Omental fat pad (tissue), 3 donors: ENCODE measurements at regions not wholly inside any gene's neighbourhood (a gene's known extent, or its start where the extent isn't known, plus 50 kb on each side); places are given as distances from the start of the nearest gene placed in this dataset.

Experiments
- ATAC-seq: fragments of 150-250 bp; one replicate; pipeline ENCODE4 v1.9.1; 2016; ENCODE audit warnings: mild to moderate bottlenecking, moderate library complexity; ENCODE audit not compliant: low FRiP score
- DNase-seq: peaks from one replicate; pipeline ENCODE4 v3.0.0-alpha.2; 2019; ENCODE audit warnings: low spot score
- TF ChIP-seq, protein P1 (sequence below), 3 donors: fragments of 450-650 bp; IDR thresholded peaks; one replicate each; pipeline ENCODE4 v1.5.1; 2016 to 2017; ENCODE audit warnings: antibody characterized with exemption in 3 of 3, mild to moderate bottlenecking in 3 of 3, moderate library complexity in 2 of 3

DNA sequence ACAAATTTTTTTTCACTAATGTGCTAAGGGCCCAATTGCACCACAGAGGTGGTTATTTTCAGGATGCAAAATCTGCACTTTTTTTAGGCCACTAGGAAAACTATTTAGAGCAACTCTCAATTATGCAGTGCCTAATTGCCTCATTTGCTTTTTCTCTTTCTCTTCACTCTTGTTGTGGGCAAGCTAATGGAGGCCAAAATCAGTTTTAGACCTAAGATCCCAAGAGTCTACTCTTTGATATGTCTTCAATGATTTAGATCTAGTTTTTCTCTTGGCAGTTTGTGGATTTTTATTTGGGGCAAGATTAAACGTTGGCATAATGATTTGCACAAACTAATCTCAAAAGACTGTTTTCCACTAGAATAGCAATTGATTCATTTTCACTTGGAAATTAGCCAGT lies 1996.9 kb downstream of the LRRC4C start:
- DNase-seq (no peak), ATAC-seq (no peak)
- TF ChIP-seq, protein P1, sequence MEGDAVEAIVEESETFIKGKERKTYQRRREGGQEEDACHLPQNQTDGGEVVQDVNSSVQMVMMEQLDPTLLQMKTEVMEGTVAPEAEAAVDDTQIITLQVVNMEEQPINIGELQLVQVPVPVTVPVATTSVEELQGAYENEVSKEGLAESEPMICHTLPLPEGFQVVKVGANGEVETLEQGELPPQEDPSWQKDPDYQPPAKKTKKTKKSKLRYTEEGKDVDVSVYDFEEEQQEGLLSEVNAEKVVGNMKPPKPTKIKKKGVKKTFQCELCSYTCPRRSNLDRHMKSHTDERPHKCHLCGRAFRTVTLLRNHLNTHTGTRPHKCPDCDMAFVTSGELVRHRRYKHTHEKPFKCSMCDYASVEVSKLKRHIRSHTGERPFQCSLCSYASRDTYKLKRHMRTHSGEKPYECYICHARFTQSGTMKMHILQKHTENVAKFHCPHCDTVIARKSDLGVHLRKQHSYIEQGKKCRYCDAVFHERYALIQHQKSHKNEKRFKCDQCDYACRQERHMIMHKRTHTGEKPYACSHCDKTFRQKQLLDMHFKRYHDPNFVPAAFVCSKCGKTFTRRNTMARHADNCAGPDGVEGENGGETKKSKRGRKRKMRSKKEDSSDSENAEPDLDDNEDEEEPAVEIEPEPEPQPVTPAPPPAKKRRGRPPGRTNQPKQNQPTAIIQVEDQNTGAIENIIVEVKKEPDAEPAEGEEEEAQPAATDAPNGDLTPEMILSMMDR (IDR thresholded peaks at IDR 0.05) = no peak

DNA sequence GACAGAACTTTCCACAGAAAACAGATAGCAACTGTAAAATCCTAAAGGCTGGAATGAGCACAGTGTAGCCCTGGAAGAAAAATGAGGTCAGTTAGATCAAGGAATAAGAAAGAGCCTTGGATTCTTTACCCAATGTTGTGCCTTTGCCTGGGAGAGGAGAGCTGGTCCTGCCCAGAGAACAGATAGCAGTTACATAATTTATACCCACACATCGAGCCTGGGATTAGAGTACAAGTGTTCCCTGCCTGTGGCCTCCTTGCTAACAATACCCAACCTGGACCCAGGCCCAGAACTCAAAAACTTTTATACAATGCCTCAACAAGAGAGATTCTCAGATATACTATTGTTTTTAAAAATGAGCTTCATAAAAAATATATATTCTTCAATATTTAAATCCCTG lies 1998.4 kb downstream of the LRRC4C start:
- no peak for DNase-seq
- ATAC-seq = no peak
- TF ChIP-seq, protein P1 (IDR thresholded peaks at IDR 0.05) = no peak

- no peak for DNase-seq
- TF ChIP-seq, protein P1 (IDR thresholded peaks at IDR 0.05) = no peak
- ATAC-seq = no peak
Observed at GRCh38 chr11:39459606-39460005, 1999.8 kb downstream of the LRRC4C start.

DNA sequence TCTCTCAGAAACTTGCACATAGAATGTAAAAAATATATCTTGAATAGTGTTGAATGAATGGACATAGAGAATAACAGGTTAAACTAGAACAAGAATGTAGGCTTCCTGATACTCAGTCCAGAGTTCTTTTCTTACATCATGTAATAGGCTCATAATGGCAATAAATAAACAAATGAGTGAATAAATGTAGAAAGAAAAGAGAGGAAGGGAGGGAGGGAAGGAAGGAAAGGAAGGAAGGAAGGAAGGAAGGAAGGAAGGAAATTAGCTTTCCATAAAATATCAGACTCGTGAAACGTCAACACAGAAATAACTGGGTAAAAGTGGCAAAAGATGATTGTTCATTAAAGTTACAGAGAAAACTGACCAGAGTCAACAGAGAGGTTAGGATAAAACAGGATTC lies 2001.0 kb downstream of the LRRC4C start:
- TF ChIP-seq, protein P1 (IDR thresholded peaks at IDR 0.05) = no peak
- no peak for ATAC-seq
- DNase-seq = no peak

DNA sequence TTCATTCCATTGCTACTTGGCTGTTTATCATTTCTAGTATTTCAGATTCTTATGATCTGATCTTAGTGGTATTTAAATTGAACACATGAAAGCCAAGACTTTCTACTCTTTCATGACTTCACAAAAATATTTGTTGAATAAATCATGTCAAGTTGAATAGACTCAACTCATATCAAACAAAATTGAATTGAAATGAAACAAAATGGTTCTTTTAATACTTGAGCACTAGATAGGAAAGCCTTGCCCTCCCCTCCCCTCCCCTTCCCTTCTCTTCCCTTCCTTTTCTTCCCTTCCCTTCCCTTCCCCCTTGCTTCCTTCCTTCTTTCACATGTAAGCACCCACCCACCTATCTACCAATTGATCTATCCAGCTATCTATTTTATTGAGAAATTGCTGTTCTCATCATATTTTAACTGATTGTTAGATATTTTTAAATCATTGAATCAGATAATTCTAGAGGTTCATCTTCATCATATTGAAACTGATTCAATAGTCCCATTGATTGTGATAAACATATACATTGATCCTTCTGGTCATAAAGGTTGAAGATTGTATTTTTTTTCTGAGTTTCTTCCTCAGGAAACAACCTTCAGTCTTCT lies 2015.9 kb downstream of the LRRC4C start:
- no peak for DNase-seq
- TF ChIP-seq, protein P1 (IDR thresholded peaks at IDR 0.05) = no peak
- ATAC-seq = no peak

- no peak for ATAC-seq
- no peak for DNase-seq
Observed at GRCh38 chr11:39442177-39442576, 2017.3 kb downstream of the LRRC4C start.

GRCh38 chr11:39435641-39436040 lies 2023.8 kb downstream of the LRRC4C start:
- no peak for ATAC-seq
- TF ChIP-seq, protein P1 (IDR thresholded peaks at IDR 0.05) = no peak
- no peak for DNase-seq

More at GRCh38 chr11:39442177-39442576, 2017.3 kb downstream of the LRRC4C start:
- TF ChIP-seq, protein P1 (IDR thresholded peaks at IDR 0.05) = no peak
